GM12878 (cell line): ENCODE measurements at regions not wholly inside any gene's neighbourhood (a gene's known extent, or its start where the extent isn't known, plus 50 kb on each side); places are given as distances from the start of the nearest gene placed in this dataset.

ENCODE experiments used
- BRCA1 ChIP-seq: IDR thresholded peaks from 2 replicates; pipeline ENCODE4 v1.6.1; 2011; ENCODE audit warnings: low read depth, low read length, improper control_type of control experiment
- CBFB ChIP-seq: IDR thresholded peaks from 2 replicates; pipeline ENCODE4 v1.6.1; 2016; ENCODE audit warnings: antibody characterized with exemption, low read depth
- CTCF ChIP-seq, 3 experiments: IDR thresholded peaks in 2 of 3; conservative IDR thresholded peaks in 1 of 3; 2 replicates each; pipeline ENCODE4 v1.5.1; 2011; ENCODE audit warnings: low read depth in 3 of 3, low read length in 3 of 3, mild to moderate bottlenecking in 3 of 3, control low read depth in 2 of 3, moderate library complexity in 2 of 3, inconsistent platforms in 1 of 3, mixed read lengths in 1 of 3; ENCODE audit not compliant: control insufficient read depth in 2 of 3, insufficient read depth in 1 of 3; ENCODE audit errors: extremely low read depth in 1 of 3
- JUNB ChIP-seq: IDR thresholded peaks from 2 replicates; pipeline ENCODE4 v1.6.1; 2016; ENCODE audit warnings: antibody characterized with exemption, mild to moderate bottlenecking
- POLR2A ChIP-seq: IDR thresholded peaks from 2 replicates; pipeline ENCODE4 v1.6.1; 2011; ENCODE audit warnings: low read depth, mild to moderate bottlenecking, low read length
- SPI1 ChIP-seq: IDR thresholded peaks from 2 replicates; pipeline ENCODE4 v1.6.1; 2011; ENCODE audit warnings: low read depth, mild to moderate bottlenecking, low read length, moderate library complexity, borderline replicate concordance; ENCODE audit not compliant: insufficient read depth
- SREBF2 ChIP-seq: IDR thresholded peaks from 2 replicates; pipeline ENCODE4 v1.6.1; 2012; ENCODE audit warnings: mild to moderate bottlenecking, low read length
- TAF1 ChIP-seq: IDR thresholded peaks from 2 replicates; pipeline ENCODE4 v1.6.1; 2011; ENCODE audit warnings: mild to moderate bottlenecking, low read depth, low read length, borderline replicate concordance
- TARDBP ChIP-seq: IDR thresholded peaks from 2 replicates; pipeline ENCODE4 v1.6.1; 2016; ENCODE audit warnings: borderline replicate concordance
- YBX1 ChIP-seq: fragments of 450-650 bp; IDR thresholded peaks from 2 replicates; pipeline ENCODE4 v1.6.1; 2016; ENCODE audit warnings: antibody characterized with exemption
- ZNF24 ChIP-seq: fragments of 450-650 bp; IDR thresholded peaks from 2 replicates; pipeline ENCODE4 v1.6.1; 2017; ENCODE audit warnings: antibody characterized with exemption, mild to moderate bottlenecking

GRCh38 chr16:55044201-55044975 is 113.7 kb downstream of the IRX5 start:
- TF ChIP-seq TARDBP (no peak), ZNF24 (no peak), CBFB (no peak), CTCF (IDR thresholded peaks at IDR 0.05 in 2 of 3, conservative IDR thresholded peaks at IDR 0.05 in 1 of 3; ENCODE audit: control insufficient read depth in 2 of 3, extremely low read depth in 1 of 3, insufficient read depth in 1 of 3, low read depth in 3 of 3, low read length in 3 of 3) (no peak), POLR2A (no peak), SREBF2 (no peak), BRCA1 (no peak), TAF1 (no peak), YBX1 (no peak), SPI1 (no peak), JUNB (no peak)
